ENCODE measurements at regions not wholly inside any gene's neighbourhood (a gene's known extent, or its start where the extent isn't known, plus 50 kb on each side); places are given as distances from the start of the nearest gene placed in this dataset.

DNA sequence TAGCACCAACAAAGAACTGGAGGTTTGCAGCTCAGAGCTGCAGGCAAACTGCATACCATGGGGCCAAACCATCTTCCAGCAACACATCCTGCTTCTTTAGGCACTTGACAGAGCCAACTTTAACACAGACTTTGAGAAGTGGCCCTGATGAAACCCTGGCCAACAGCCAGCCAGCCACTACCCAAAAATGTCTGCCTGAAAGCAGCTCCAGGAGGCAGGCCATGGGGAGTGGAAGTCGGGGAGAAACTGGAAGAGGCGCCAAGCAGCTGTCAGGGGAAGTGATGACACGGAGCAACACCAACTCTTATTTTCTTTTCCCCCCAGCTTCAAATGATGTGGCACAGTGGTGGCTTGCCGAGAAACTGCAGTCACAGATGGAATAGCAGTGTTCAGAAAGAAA is 110.9 kb upstream of the PLXNC1 start:
- intact Hi-C loops (cut with DNase I) = no loop called here
- Histone ChIP-seq H3K36me3 (replicated peaks in 1 of 2; ENCODE audit: insufficient read depth in 1 of 2, low read depth in 2 of 2) (no peaks in the 10 kb centered on the region), H3K27ac (no peak overlapping the region), H3K4me1 (no peaks in the 10 kb centered on the region), H3K27me3 (no peaks in the 10 kb centered on the region), H3K9me3 (peaks cover 0 to 5% (median 0%) of the 10 kb centered on the region in 3 donors), H3K4me3 (no peak overlapping the region)
- ATAC-seq (no peak), DNase-seq (no peak)
- 67 to 68% methylated on average over 4 of the region's 4 CpGs for WGBS, 2 donors
- TF ChIP-seq POLR2A (IDR thresholded peaks at IDR 0.05) = no peak
- TF ChIP-seq, protein P1, sequence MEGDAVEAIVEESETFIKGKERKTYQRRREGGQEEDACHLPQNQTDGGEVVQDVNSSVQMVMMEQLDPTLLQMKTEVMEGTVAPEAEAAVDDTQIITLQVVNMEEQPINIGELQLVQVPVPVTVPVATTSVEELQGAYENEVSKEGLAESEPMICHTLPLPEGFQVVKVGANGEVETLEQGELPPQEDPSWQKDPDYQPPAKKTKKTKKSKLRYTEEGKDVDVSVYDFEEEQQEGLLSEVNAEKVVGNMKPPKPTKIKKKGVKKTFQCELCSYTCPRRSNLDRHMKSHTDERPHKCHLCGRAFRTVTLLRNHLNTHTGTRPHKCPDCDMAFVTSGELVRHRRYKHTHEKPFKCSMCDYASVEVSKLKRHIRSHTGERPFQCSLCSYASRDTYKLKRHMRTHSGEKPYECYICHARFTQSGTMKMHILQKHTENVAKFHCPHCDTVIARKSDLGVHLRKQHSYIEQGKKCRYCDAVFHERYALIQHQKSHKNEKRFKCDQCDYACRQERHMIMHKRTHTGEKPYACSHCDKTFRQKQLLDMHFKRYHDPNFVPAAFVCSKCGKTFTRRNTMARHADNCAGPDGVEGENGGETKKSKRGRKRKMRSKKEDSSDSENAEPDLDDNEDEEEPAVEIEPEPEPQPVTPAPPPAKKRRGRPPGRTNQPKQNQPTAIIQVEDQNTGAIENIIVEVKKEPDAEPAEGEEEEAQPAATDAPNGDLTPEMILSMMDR (IDR thresholded peaks at IDR 0.05) = no peak

DNA sequence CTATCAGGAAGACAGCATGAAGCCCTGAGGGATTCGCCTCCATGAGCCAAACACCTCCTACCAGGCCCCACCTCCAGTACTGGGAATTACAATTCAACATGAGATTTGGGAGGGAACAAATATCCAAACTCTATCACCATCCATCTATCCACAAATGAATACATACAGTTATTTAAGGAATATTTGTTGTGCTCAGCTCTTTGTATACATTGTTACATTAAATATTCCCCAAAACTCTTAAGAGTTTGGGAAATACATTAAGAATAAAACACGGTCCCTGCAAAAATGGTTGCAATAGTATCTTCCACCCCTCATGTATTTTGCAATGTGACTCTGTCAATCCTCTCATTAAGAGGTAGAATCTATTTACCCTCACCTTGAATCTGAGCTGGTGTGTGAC is 109.8 kb upstream of the PLXNC1 start:
- DNase-seq = no peak
- intact Hi-C loops (cut with DNase I) = no loop called here
- TF ChIP-seq, protein P1 (IDR thresholded peaks at IDR 0.05) = no peak
- no peak for TF ChIP-seq POLR2A (IDR thresholded peaks at IDR 0.05)
- ATAC-seq = no peak
- no peak overlapping the region for H3K4me3 ChIP-seq
- peaks cover 0 to 5% (median 0%) of the 10 kb centered on the region in 3 donors for H3K9me3 ChIP-seq
- no peak overlapping the region for H3K27ac ChIP-seq
- whole genome bisulfite sequencing, 2 donors = 68 to 83% methylated on average over 2 of the region's 2 CpGs
- H3K36me3 ChIP-seq (replicated peaks in 1 of 2; ENCODE audit: insufficient read depth in 1 of 2, low read depth in 2 of 2) = no peaks in the 10 kb centered on the region
- no peaks in the 10 kb centered on the region for H3K4me1 ChIP-seq
- no peaks in the 10 kb centered on the region for H3K27me3 ChIP-seq

DNA sequence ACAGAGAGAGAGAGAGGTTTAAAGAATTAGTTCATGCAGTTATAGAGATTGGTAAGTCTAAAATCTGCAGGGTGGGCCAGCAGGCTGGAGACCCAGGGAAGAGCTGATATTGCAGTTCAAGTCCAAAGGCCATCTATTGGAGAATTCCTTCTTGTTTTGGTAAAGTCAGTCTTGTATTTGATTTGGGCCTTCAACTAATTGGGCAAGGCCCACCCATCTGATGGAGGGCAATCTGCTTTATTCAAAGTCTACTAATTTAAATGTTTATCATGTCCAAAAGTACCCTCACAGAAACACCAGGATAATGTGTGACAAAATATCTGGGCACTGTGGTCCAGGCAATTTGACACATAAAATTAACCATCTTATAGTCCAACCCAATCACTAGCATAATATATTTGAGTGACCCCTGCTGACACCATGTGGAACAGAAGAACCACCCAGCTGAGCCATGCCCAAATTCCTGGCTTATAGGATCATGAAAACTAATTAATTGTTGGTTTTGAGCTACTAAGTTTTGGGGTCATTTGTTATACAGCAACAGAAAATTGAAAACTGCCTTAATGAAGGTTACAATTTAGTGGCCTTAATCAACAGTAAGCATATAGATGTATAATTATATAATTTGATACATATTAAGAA is 109.1 kb upstream of the PLXNC1 start:
- DNase-seq (no peak), ATAC-seq (no peak)
- Histone ChIP-seq H3K36me3 (replicated peaks in 1 of 2; ENCODE audit: insufficient read depth in 1 of 2, low read depth in 2 of 2) (no peaks in the 10 kb centered on the region), H3K27ac (no peak overlapping the region), H3K4me3 (no peak overlapping the region), H3K9me3 (peaks cover 0 to 5% (median 0%) of the 10 kb centered on the region in 3 donors), H3K27me3 (no peaks in the 10 kb centered on the region), H3K4me1 (no peaks in the 10 kb centered on the region)
- TF ChIP-seq, protein P1 (IDR thresholded peaks at IDR 0.05) = no peak
- TF ChIP-seq POLR2A (IDR thresholded peaks at IDR 0.05) = no peak
- intact Hi-C loops (cut with DNase I) = no loop called here

DNA sequence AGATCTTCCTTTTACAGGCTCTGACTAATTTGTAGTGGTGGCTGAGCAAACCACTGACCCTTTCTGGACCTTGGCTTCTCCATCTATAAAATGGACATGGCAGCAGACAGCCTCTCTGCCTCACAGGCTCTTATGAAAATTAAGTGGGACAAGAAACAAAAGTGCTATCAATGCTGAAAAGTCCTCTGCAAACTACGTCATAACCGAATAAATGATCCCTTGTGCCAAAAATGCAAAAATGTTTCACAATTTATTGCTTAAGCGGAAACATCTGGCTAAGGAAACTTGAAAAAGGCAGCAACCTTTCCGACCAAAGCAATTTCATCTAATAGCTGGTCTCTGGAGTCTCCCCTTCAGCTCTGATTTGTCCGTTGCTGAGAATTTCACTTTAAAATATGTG is 108.5 kb upstream of the PLXNC1 start:
- 73 to 76% methylated on average over 5 of the region's 5 CpGs for WGBS, 2 donors
- Histone ChIP-seq H3K36me3 (replicated peaks in 1 of 2; ENCODE audit: insufficient read depth in 1 of 2, low read depth in 2 of 2) (no peaks in the 10 kb centered on the region), H3K9me3 (no peaks in the 10 kb centered on the region), H3K4me1 (no peaks in the 10 kb centered on the region), H3K4me3 (no peak overlapping the region), H3K27me3 (no peaks in the 10 kb centered on the region), H3K27ac (no peak overlapping the region)
- DNase-seq (no peak), ATAC-seq (no peak)
- intact Hi-C loops (cut with DNase I) = no loop called here
- no peak for TF ChIP-seq POLR2A (IDR thresholded peaks at IDR 0.05)
- TF ChIP-seq, protein P1 (IDR thresholded peaks at IDR 0.05) = no peak

DNA sequence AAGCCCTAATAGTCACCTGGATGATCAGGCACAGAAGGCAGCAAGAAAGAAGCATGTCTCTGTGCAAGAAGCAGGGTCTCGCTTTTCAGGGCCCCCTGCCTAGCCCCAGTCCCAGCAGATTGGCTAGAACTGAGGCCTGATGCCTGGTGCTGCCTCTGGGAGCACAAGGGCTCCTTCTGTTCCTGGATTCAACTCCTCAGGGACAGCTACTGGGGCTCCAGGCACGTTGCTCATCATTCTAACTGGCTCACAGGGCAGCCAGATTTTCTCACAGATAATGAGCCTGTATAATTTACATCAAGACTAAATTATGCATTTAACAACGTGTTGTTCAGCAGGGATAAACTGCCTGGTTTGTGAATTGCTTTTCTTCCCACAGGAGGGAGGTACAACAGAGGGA is 106.5 kb upstream of the PLXNC1 start:
- Histone ChIP-seq H3K27ac (no peak overlapping the region), H3K27me3 (no peaks in the 10 kb centered on the region), H3K4me1 (no peaks in the 10 kb centered on the region), H3K9me3 (no peaks in the 10 kb centered on the region), H3K36me3 (replicated peaks in 1 of 2; ENCODE audit: insufficient read depth in 1 of 2, low read depth in 2 of 2) (no peaks in the 10 kb centered on the region), H3K4me3 (no peak overlapping the region)
- ATAC-seq (no peak), DNase-seq (no peak)
- intact Hi-C loops (cut with DNase I) = no loop called here
- 39 to 44% methylated on average over 3 of the region's 3 CpGs for WGBS, 2 donors
- TF ChIP-seq, protein P1 (IDR thresholded peaks at IDR 0.05) = no peak
- no peak for TF ChIP-seq POLR2A (IDR thresholded peaks at IDR 0.05)
